HG03457 (cell line): ENCODE measurements at regions not wholly inside any gene's neighbourhood (a gene's known extent, or its start where the extent isn't known, plus 50 kb on each side); places are given as distances from the start of the nearest gene placed in this dataset.
A peak's percentile ranks its signal among the peaks of the same experiment; 100 is the strongest.

Experiments used
- ATAC-seq: cut with Tn5 transposase; IDR thresholded peaks from one replicate; pipeline ENCODE4 v1.9.1; 2021; ENCODE audit warnings: moderate number of reproducible peaks; ENCODE audit not compliant: unreplicated experiment

DNA sequence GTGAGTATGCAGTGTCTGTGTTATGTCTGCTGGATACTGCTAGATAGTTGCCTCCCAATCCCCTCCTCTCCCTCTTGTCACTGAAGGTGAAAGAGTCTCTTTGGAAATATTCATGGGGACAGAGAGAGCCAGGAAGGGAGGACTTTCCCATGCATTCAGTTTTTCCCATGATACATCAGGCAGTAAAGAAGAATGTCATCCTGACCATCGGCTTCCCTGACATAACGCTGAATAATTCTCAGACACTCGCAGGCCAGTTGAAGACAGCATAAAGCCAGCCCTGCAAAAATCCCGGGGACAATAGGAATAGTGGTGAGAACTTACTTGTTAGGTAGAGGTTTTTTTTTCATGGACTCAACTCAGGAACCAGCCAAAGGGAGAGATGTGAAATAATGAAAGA lies 58.1 kb downstream of the KLF4 start:
- ATAC-seq, result no peak

GRCh38 chr9:107430071-107430470 lies 59.5 kb downstream of the KLF4 start:
- ATAC-seq, result no peak

DNA sequence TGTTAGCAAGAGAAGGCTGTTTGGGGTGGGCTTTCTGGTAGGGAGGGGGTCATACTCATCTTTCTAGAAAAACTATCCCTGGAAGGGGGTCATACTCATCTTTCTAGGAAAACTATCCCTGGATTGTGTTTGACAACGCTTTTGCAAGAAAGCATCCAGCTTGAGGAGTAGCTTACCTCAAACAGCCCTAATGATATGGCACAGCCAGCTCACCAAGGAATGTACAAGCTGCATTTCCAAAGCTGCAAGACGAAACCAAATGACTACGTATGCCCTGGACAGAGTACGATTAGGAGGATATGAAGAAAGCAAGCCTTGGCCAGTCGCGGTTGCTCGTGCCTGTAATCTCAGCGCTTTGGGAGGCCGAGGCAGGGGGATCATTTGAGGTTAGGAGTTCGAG lies 63.4 kb downstream of the KLF4 start:
- ATAC-seq, result no peak

GRCh38 chr9:107425101-107426025 lies 64.2 kb downstream of the KLF4 start:
- ATAC-seq, result peak; percentile 88

DNA sequence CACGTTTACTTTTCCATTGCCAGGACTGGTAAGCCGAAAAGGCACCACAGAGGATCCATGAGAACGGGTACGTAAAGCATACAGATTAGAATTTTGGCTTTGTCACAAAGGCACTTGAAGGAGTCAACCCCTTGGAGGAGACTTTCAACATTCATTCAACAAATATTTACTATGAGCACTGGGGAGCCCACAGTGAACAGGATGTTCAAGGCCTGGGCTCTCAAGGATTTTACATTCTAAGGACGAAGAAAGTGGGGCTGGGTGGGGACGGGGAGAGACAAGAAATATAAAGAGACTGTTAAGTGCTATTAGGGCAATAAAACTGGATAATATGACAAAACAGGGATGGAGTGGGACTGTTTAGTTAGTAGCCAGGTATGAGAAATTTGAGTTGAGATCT lies 66.0 kb downstream of the KLF4 start:
- ATAC-seq, result no peak

GRCh38 chr9:107422189-107423185 lies 67.1 kb downstream of the KLF4 start:
- no peak for ATAC-seq

DNA sequence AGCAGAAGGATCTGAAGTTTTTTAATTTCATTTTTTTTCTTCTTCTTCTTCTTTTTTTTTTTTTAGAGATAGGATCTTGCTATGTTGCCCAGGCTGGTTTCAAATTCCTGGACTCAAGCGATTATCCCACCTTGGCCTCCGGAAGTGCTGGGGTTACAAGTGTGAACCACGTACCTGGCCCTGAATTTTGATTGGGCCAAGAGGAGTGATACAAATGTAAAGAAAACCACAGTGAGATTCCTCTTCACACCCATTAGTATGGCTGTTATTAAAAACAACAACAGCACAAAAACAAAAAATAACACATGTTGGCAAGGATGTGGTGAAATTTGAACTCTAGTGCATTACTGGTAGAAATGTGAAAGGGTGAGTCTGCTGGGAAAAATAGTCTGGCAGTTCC lies 79.1 kb downstream of the KLF4 start:
- ATAC-seq, result no peak

DNA sequence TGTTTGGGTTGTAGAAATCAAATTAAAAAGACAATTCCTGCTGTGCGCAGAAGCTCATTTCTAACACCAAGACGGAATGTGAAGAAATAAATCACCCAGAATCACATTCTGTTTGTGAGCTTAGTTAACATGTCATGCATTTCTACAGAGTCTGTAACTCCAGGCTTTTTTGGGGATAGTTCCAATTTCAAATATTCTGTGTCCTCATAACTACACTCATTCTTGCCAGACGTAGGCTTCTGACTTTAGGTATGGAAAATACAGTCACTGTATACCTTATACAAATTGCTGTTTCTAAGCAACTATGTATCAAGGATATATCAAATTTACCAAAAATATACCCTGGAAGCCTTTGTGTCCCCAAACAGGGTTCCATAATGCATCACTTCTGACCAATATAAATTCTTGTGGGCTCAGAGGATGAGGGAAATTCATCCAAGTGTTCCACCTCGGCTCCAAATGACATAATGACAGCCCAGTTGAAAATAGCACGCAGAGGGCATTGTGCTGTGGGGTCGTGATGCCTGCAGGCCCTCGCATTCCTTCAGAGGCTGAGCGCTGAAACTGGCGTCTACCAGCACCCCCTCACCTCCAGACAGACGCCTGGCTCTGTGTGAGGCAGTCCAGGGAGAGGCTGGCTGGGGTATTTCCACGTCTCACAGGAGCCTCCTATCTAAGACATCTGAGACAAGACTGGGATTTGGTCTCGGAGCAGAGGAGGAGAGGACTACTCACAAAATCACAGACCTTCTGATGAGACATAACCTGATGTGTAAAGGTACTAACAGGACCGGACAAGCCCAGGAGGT lies 79.8 kb downstream of the KLF4 start:
- no peak for ATAC-seq

DNA sequence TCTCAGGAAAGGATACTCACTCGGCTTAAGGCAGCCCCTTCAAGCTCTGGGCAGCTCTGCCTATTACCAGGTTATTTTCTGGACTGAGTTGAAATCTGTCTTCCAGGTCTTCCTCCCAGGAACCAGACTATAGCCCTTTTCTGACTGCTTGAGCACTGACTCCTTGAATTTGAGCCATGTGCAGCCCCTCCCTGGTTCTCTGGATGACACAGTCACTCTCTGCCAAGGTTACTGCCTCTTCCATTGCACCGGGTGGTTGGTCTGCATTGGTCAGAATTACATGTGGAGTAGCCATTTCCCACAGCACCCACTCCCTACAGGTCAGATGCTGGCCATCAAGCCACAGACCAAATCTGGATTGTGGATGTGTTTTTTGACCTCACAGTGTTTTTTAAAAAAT lies 81.9 kb downstream of the KLF4 start:
- no peak for ATAC-seq

GRCh38 chr9:107405511-107405910 lies 84.1 kb downstream of the KLF4 start:
- ATAC-seq, result no peak

- no peak for ATAC-seq
These were observed 84.8 kb downstream of the KLF4 start for GRCh38 chr9:107404736-107405135.

DNA sequence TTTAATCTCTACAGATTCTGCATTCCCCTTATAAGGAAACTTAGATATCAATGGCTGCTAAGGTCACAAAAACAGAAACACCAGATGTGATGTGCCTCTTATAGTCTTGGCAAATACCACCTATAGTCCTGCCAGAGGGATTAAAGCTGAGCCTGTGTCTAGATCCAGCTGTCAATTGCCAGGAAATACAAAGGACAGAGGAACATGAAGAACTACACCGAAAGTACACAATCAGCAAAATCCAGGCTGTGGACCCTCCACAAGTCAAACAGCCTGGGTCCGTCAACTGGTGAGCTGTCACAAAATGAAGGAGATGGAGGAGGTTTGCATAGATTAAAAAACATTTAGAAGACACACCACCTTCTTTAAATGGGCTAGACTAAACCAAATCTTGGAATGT lies 85.4 kb downstream of the KLF4 start:
- ATAC-seq, result no peak

GRCh38 chr9:107397076-107398044 lies 92.2 kb downstream of the KLF4 start:
- no peak for ATAC-seq

DNA sequence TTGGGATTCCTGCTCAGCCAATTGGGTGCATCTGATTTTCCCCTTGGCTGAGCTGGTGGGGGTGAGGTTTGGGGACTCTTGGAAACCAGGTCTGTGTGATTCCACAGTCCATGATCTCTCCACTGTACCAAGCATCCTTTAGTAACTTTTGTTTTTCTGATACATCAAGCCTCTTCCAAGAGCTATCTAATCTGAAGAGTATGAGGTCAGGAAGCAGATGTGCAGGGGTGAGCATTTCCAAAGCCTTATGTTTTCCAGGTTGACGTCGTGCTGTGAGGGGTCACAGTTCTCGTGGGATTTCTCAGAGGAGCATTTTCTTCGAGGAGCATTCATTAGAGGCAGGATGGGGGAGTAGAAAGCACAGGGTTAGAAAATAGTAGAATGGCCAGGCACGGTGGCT lies 95.3 kb downstream of the KLF4 start:
- no peak for ATAC-seq

DNA sequence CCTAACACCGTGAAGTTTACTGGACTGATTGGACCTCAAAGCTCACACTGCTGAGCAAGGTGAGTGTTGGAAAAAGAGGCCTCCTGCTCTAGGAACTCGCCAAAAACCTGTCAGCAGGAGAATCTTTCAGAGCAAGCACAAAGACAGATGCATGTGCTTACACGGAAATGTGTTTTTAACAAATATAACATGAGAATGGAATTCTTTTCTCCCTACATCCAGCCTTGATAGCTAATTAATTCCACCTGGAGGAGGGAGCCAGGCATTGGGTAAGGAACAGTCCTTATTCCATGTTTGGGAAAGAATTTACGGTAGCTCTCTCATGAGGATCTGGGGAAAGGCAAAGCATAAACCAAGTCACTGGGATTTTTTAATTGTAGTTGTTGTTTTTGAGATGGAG lies 98.8 kb downstream of the KLF4 start:
- ATAC-seq, result no peak

GRCh38 chr9:107390279-107390678 lies 99.3 kb downstream of the KLF4 start:
- ATAC-seq, result no peak

- no peak for ATAC-seq
These were observed 99.9 kb downstream of the KLF4 start for GRCh38 chr9:107389617-107390071.

DNA sequence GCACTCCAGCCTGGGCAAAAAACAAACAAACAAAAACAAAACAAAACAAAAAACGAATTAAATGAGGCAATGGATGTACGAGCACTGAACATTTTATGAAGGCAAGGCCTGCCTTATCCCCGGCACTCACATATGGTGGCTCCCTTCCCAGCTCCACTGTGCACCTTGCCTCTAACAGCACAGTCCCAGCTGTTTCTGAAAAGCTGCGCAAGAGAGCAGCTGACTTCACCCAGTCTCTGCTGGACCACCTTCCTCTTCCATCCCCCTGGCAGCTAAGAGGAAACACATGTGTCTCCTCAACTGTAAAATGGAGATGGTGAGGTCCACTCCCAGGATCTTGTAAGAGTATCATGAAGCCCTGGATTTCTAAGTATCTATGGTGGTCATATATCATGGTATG lies 100.7 kb downstream of the KLF4 start:
- no peak for ATAC-seq

- no peak for ATAC-seq
These were observed 102.2 kb downstream of the KLF4 start for GRCh38 chr9:107387409-107387808.

DNA sequence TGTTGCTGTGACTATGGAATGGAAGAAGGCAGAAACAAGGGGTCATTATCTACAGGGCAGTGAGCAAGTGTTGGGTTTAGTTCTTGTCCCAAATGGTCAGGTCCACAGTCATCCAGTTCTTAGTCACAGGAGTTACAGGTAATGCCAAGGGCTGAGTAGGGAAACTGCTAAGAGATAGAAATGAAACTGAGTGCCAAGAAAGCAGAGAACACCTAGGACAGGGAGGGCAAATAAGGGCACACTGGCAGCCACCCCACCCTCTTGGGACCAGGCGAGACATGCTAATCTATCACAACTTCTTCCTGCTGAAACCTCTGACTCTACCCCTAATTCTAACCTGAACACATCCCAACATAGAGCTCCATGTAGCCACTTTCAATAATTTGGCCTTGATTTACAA lies 103.2 kb downstream of the KLF4 start:
- no peak for ATAC-seq
